IMR-90 (cell line): ENCODE measurements at regions not wholly inside any gene's neighbourhood (a gene's known extent, or its start where the extent isn't known, plus 50 kb on each side); places are given as distances from the start of the nearest gene placed in this dataset.

Source experiments
- ATAC-seq: fragments of 200-7000 bp; cut with Tn5 transposase; 2 replicates; pipeline ENCODE4 v1.9.1; 2020; ENCODE audit warnings: low read depth, mild to moderate bottlenecking, moderate library complexity
- BruUV-seq: library from RNA; stranded (reverse); fragments of 400-500 nt; replicated peaks from 2 replicates; lab custom pipeline; 2021; lab: Mats Ljungman, UMichigan
- CTCF ChIA-PET: fragments of 300-600 bp; formaldehyde crosslinking; extraction: SDS; loops from one replicate; lab custom pipeline; 2021; ENCODE audit warnings: antibody characterized with exemption; lab: Yijun Ruan, JAX
- POLR2A ChIA-PET: fragments of 300-600 bp; sonication (Branson Sonifier 250); formaldehyde crosslinking; loops from one replicate; lab custom pipeline; 2022; ENCODE audit warnings: antibody characterized with exemption; ENCODE audit not compliant: unreplicated experiment; lab: Charles Lee
- DNase-seq: peaks from one replicate; pipeline ENCODE4 v3.0.0; 2013
- H2AFZ ChIP-seq: replicated peaks from 2 replicates; pipeline ENCODE3; 2013; ENCODE audit warnings: low read length, mild to moderate bottlenecking; ENCODE audit not compliant: poor library complexity
- H2AK5ac ChIP-seq: 2 replicates; pipeline ENCODE4 v1.6.1; 2013; ENCODE audit warnings: low read depth, low read length, inconsistent platforms
- H2AK9ac ChIP-seq: replicated peaks from 2 replicates; pipeline ENCODE3; 2013; ENCODE audit warnings: mild to moderate bottlenecking, low read depth, low read length, moderate library complexity; ENCODE audit not compliant: poor library complexity
- H2BK120ac ChIP-seq: 2 replicates; pipeline ENCODE4 v1.6.1; 2013; ENCODE audit warnings: low read depth, low read length, inconsistent platforms
- H2BK15ac ChIP-seq: 3 replicates; pipeline ENCODE4 v1.6.1; 2013; ENCODE audit warnings: low read depth, low read length, inconsistent platforms
- H2BK20ac ChIP-seq: 2 replicates; pipeline ENCODE4 v1.6.1; 2013; ENCODE audit warnings: low read depth, mild to moderate bottlenecking, inconsistent platforms, low read length, moderate library complexity
- H2BK5ac ChIP-seq: 2 replicates; pipeline ENCODE4 v1.6.1; 2013; ENCODE audit warnings: mild to moderate bottlenecking, low read depth, low read length, inconsistent platforms; ENCODE audit not compliant: poor library complexity, severe bottlenecking
- H3K14ac ChIP-seq: replicated peaks from 2 replicates; pipeline ENCODE4 v1.6.1; 2013; ENCODE audit warnings: low read depth, low read length, inconsistent platforms
- H3K18ac ChIP-seq: 2 replicates; pipeline ENCODE4 v1.6.1; 2013; ENCODE audit warnings: low read depth, low read length, control low read depth
- H3K23ac ChIP-seq: 2 replicates; pipeline ENCODE4 v1.6.1; 2013; ENCODE audit warnings: low read depth, low read length, inconsistent platforms
- H3K27ac ChIP-seq: 2 replicates; pipeline ENCODE4 v1.5.1; 2013; ENCODE audit warnings: mild to moderate bottlenecking, control low read depth, low read length; ENCODE audit not compliant: insufficient read depth
- H3K27me3 ChIP-seq: 2 replicates; pipeline ENCODE4 v1.6.1; 2013; ENCODE audit warnings: low read length; ENCODE audit not compliant: control insufficient read depth, insufficient read depth
- H3K36me3 ChIP-seq: 2 replicates; pipeline ENCODE4 v1.6.1; 2013; ENCODE audit warnings: low read length, mixed read lengths; ENCODE audit not compliant: control insufficient read depth, insufficient read depth
- H3K4ac ChIP-seq: 2 replicates; pipeline ENCODE4 v1.6.1; 2013; ENCODE audit warnings: low read depth, low read length, inconsistent platforms
- H3K4me1 ChIP-seq: 2 replicates; pipeline ENCODE4 v1.6.1; 2013; ENCODE audit warnings: low read length, mixed read lengths; ENCODE audit not compliant: control insufficient read depth, insufficient read depth
- H3K4me2 ChIP-seq: 2 replicates; pipeline ENCODE4 v1.6.1; 2013; ENCODE audit warnings: low read depth, mild to moderate bottlenecking, control low read depth, low read length, moderate library complexity
- H3K4me3 ChIP-seq: 2 replicates; pipeline ENCODE4 v1.5.1; 2013; ENCODE audit warnings: low read depth, mild to moderate bottlenecking, control low read depth, low read length, moderate library complexity; ENCODE audit not compliant: insufficient read depth
- H3K56ac ChIP-seq: 2 replicates; pipeline ENCODE4 v1.6.1; 2013; ENCODE audit warnings: low read length, inconsistent platforms; ENCODE audit not compliant: insufficient read depth; ENCODE audit errors: extremely low read depth
- H3K79me1 ChIP-seq, 2 experiments: 2 replicates each; pipeline ENCODE4 v1.6.1; 2013; ENCODE audit warnings: low read length in 2 of 2, inconsistent platforms in 1 of 2, low read depth in 1 of 2
- H3K9ac ChIP-seq: 2 replicates; pipeline ENCODE4 v1.6.1; 2013; ENCODE audit warnings: low read depth, low read length, control low read depth
- H3K9me1 ChIP-seq: 2 replicates; pipeline ENCODE4 v1.6.1; 2013; ENCODE audit warnings: low read length, inconsistent platforms; ENCODE audit not compliant: insufficient read depth
- H3K9me3 ChIP-seq: 2 replicates; pipeline ENCODE4 v1.6.1; 2013; ENCODE audit warnings: low read length; ENCODE audit not compliant: control insufficient read depth, insufficient read depth
- H4K20me1 ChIP-seq: 2 replicates; pipeline ENCODE4 v1.6.1; 2013; ENCODE audit warnings: low read length, inconsistent platforms; ENCODE audit not compliant: insufficient read depth
- H4K5ac ChIP-seq: 2 replicates; pipeline ENCODE4 v1.6.1; 2013; ENCODE audit warnings: mild to moderate bottlenecking, low read depth, low read length, control low read depth
- H4K8ac ChIP-seq, 2 experiments: 2 replicates each; pipeline ENCODE4 v1.6.1; 2013; ENCODE audit warnings: low read depth in 2 of 2, low read length in 2 of 2, control low read depth in 1 of 2, inconsistent platforms in 1 of 2
- H4K91ac ChIP-seq: 2 replicates; pipeline ENCODE4 v1.6.1; 2013; ENCODE audit warnings: low read depth, low read length, inconsistent platforms; ENCODE audit not compliant: insufficient read depth
- BHLHE40 ChIP-seq: fragments of 150-350 bp; IDR thresholded peaks from 2 replicates; pipeline ENCODE4 v1.6.1; 2016; ENCODE audit warnings: mild to moderate bottlenecking, low read depth, low read length
- CHD1 ChIP-seq: IDR thresholded peaks from 2 replicates; pipeline ENCODE4 v1.6.1; 2012; ENCODE audit warnings: low read depth, low read length, improper control_type of control experiment
- FOS ChIP-seq: fragments of 150-350 bp; IDR thresholded peaks from 2 replicates; pipeline ENCODE4 v1.6.1; 2016; ENCODE audit warnings: low read depth, low read length
- MAZ ChIP-seq: IDR thresholded peaks from 2 replicates; pipeline ENCODE4 v1.6.1; 2012; ENCODE audit warnings: low read depth, mild to moderate bottlenecking, low read length, improper control_type of control experiment, moderate library complexity, borderline replicate concordance
- MXI1 ChIP-seq: IDR thresholded peaks from 2 replicates; pipeline ENCODE4 v1.6.1; 2012; ENCODE audit warnings: low read depth, mild to moderate bottlenecking, low read length, moderate library complexity, borderline replicate concordance
- NFE2L2 ChIP-seq: fragments of 150-350 bp; IDR thresholded peaks from 2 replicates; pipeline ENCODE4 v1.6.1; 2016; ENCODE audit warnings: low read depth, mild to moderate bottlenecking, low read length
- POLR2A ChIP-seq: IDR thresholded peaks from 2 replicates; pipeline ENCODE4 v1.6.1; 2012; ENCODE audit warnings: mild to moderate bottlenecking, low read depth, low read length
- RAD21 ChIP-seq: IDR thresholded peaks from 2 replicates; pipeline ENCODE4 v1.6.1; 2012; ENCODE audit warnings: low read length, improper control_type of control experiment
- RCOR1 ChIP-seq: IDR thresholded peaks from 2 replicates; pipeline ENCODE4 v1.6.1; 2012; ENCODE audit warnings: mild to moderate bottlenecking, low read length, improper control_type of control experiment; ENCODE audit not compliant: insufficient replicate concordance
- RFX5 ChIP-seq: IDR thresholded peaks from 2 replicates; pipeline ENCODE4 v1.8.0; 2012; ENCODE audit warnings: low read depth, mild to moderate bottlenecking, low read length, moderate library complexity
- SMC3 ChIP-seq: fragments of 150-350 bp; IDR thresholded peaks from 2 replicates; pipeline ENCODE4 v1.6.1; 2016; ENCODE audit warnings: low read depth, mild to moderate bottlenecking, antibody characterized with exemption, low read length, moderate library complexity
- USF2 ChIP-seq: fragments of 150-350 bp; IDR thresholded peaks from 2 replicates; pipeline ENCODE4 v1.6.1; 2017; ENCODE audit warnings: mild to moderate bottlenecking, antibody characterized with exemption, low read length, low read depth
- WGBS, 2 experiments: methylation state at CpG; one replicate each; pipeline versions ENCODE4 v1.1.5 to v1.1.7; 2013; ENCODE audit warnings: missing lambda C conversion rate in 2 of 2; ENCODE audit not compliant: insufficient read length in 1 of 2; ENCODE audit errors: extremely low coverage in 2 of 2; 5-methylcytosine and 5-hydroxymethylcytosine counted together
- dilution Hi-C: fragments of 300-500 bp; cut with HindIII; formaldehyde crosslinking; loops from one replicate; pipeline ENCODE4 v1.14.3; 2018; ENCODE audit warnings: low sequenced_read_pairs; ENCODE audit not compliant: unreplicated experiment
- in situ Hi-C: fragments of 300-500 bp; cut with MboI; formaldehyde crosslinking; loops from 3 replicates; pipeline ENCODE4 v1.14.3; 2019; ENCODE audit warnings: low sequenced_read_pairs, inconsistent platforms, mixed read lengths
- intact Hi-C: fragments of 100-400 bp; cut with micrococcal nuclease; formaldehyde crosslinking; loops from 2 replicates; pipeline ENCODE4 v1.10.0; 2022

- no peak overlapping the region for H3K4me2 ChIP-seq
- TF ChIP-seq POLR2A (no peak), RCOR1 (no peak), NFE2L2 (no peak), RFX5 (no peak), MXI1 (no peak), FOS (no peak), MAZ (no peak), USF2 (no peak), BHLHE40 (no peak), CHD1 (no peak), SMC3 (no peak), RAD21 (no peak)
- no peak overlapping the region for H3K56ac ChIP-seq
- H3K4ac ChIP-seq, result no peak overlapping the region
- no peak overlapping the region for H3K18ac ChIP-seq
- H3K9ac ChIP-seq, result no peak overlapping the region
- no peak overlapping the region for H3K23ac ChIP-seq
- H2BK20ac ChIP-seq, result no peak overlapping the region; the same call in 1 of the 2 replicates
- no peak overlapping the region for H3K4me3 ChIP-seq
- ChIA-PET CTCF (no interaction called here), POLR2A (no interaction called here)
- no peak overlapping the region for H2BK5ac ChIP-seq
- no peaks in the 10 kb centered on the region for H3K27me3 ChIP-seq
- H2BK15ac ChIP-seq, result no peak overlapping the region
- H3K4me1 ChIP-seq, result no peaks in the 10 kb centered on the region
- no peaks in the 10 kb centered on the region for H4K20me1 ChIP-seq
- in situ Hi-C loops (no loop called here), intact Hi-C loops (no loop called here), dilution Hi-C loops (no loop called here)
- H2AK9ac ChIP-seq, result no peak overlapping the region
- no peak overlapping the region for H4K91ac ChIP-seq
- no peak overlapping the region for H3K14ac ChIP-seq
- 60% methylated on average over 3 of the region's 14 CpGs; no CpG with 5 or more reads in 1 of the 2 experiments for WGBS, 2 experiments
- H3K27ac ChIP-seq, result no peak overlapping the region
- no peaks in the 10 kb centered on the region; the same call in 1 of the 2 replicates for H3K9me3 ChIP-seq
- ATAC-seq, result no peak
- H2AK5ac ChIP-seq, result no peak overlapping the region; the same call in 1 of the 2 replicates
- H2AFZ ChIP-seq, result no peak overlapping the region
- no peak for DNase-seq
- no peaks in the 10 kb centered on the region for H3K36me3 ChIP-seq
- no peak overlapping the region for H4K5ac ChIP-seq
- no peaks in the 10 kb centered on the region for H3K9me1 ChIP-seq
- no peaks in the 10 kb centered on the region for H3K79me1 ChIP-seq
- no TSS peak for BruUV-seq
- no peak overlapping the region for H4K8ac ChIP-seq
- H2BK120ac ChIP-seq, result no peak overlapping the region
These were observed 1047.1 kb upstream of the ADGRL4 start for GRCh38 chr1:80053613-80054012.
